HG02798 (cell line): ENCODE measurements at regions not wholly inside any gene's neighbourhood (a gene's known extent, or its start where the extent isn't known, plus 50 kb on each side); places are given as distances from the start of the nearest gene placed in this dataset.

Experiments
- ATAC-seq: cut with Tn5 transposase; IDR thresholded peaks from one replicate; pipeline ENCODE4 v1.9.1; 2021; ENCODE audit warnings: mild to moderate bottlenecking; ENCODE audit not compliant: unreplicated experiment, poor library complexity

DNA sequence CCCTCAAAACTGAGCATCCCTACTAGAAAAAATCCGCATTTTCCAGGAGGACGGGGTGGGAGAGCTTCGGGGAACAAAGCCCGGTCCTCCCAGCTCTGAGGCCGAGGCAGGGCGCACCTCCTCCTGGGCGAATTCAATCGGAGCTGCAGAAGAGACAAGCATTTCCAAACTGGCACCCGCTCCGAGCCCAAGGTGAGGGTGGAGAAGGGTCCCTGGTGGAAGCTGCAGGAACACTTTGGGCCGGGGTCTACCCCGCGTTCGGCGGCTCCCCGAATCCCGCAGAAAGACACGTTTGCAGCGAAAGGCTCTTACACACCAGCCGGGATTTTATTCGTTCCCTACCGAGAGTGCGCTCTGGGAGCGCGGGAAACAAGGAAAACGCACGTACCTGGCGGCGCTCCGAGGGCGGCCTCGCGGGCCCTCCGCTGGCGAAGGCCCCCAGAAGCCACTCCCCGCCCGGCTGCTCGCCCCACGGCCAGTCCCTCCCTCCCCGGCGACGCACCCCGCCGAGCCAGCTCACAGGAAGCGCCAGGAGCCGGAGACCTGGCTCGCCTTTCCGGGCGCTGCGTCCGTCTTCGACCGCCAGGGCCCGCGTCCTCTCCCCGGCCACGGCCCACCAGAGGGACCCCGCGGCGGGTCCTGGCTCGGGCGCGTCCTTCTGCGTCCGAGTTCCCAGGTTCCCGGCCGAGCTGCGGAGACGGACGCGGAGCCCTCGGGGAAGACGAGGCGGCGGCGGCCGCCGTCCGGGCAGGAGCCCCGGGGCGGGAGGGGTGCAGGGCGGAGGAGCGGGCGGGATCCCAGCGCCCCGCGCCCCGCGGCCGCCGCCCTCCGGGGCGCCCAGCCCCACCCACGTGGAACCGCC, 49.8 kb upstream of the BAHCC1 start:
- ATAC-seq, result peak; percentile 34
